Upper lobe of right lung (tissue), 1 donor: ENCODE measurements at regions not wholly inside any gene's neighbourhood (a gene's known extent, or its start where the extent isn't known, plus 50 kb on each side); places are given as distances from the start of the nearest gene placed in this dataset.

Source experiments
- ATAC-seq: fragments of 200-7000 bp; cut with Tn5 transposase; one replicate; pipeline ENCODE4 v1.9.1; 2020; ENCODE audit warnings: mild to moderate bottlenecking, moderate library complexity
- DNase-seq: peaks from one replicate; pipeline ENCODE4 v3.0.0-alpha.2; 2020
- H3K27ac ChIP-seq: fragments of 200-600 bp; one replicate; pipeline ENCODE4 v1.8.0; 2022
- H3K27me3 ChIP-seq: fragments of 200-600 bp; one replicate; pipeline ENCODE4 v1.8.0; 2022; ENCODE audit warnings: mild to moderate bottlenecking
- H3K36me3 ChIP-seq: fragments of 200-600 bp; one replicate; pipeline ENCODE4 v1.8.0; 2022
- H3K4me1 ChIP-seq: fragments of 200-600 bp; one replicate; pipeline ENCODE4 v1.8.0; 2022
- H3K4me3 ChIP-seq: fragments of 200-600 bp; one replicate; pipeline ENCODE4 v1.8.0; 2022; ENCODE audit warnings: mild to moderate bottlenecking
- H3K9me3 ChIP-seq: fragments of 200-600 bp; one replicate; pipeline ENCODE4 v1.8.0; 2022
- intact Hi-C: fragments of 100-400 bp; cut with DNase I; formaldehyde crosslinking; loops from one replicate; pipeline ENCODE4 v1.11.0; 2022
- TF ChIP-seq, protein P1 (sequence below): fragments of 200-600 bp; IDR thresholded peaks from one replicate; pipeline ENCODE4 v1.8.0; 2022; ENCODE audit warnings: antibody characterized with exemption
- donor health status: DM: no; HTN: yes; CAD: no; lungs with severe emphysema.

DNA sequence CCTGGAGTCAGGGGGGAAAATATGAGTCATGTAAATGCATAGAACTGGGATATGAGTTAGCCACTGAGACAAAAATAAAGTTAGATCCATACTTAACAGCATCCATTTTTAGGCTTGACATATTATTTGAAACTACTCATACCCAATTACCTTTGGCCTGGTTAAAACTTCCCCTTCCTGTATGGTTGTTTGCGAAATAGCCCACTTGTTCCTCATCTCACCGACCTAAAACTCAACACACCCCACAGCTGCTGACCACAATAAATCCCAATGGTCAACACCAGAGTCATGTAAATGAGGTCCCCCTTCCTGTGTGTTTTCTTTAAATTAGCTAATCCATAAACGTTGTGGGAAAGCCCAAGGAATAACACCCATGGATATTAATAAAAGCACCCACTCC lies 55.2 kb upstream of the TMEM215 start:
- Histone ChIP-seq H3K36me3 (no peaks in the 10 kb centered on the region), H3K4me3 (no peak overlapping the region), H3K4me1 (no peaks in the 10 kb centered on the region), H3K27ac (no peak overlapping the region), H3K9me3 (no peaks in the 10 kb centered on the region), H3K27me3 (no peaks in the 10 kb centered on the region)
- TF ChIP-seq, protein P1, sequence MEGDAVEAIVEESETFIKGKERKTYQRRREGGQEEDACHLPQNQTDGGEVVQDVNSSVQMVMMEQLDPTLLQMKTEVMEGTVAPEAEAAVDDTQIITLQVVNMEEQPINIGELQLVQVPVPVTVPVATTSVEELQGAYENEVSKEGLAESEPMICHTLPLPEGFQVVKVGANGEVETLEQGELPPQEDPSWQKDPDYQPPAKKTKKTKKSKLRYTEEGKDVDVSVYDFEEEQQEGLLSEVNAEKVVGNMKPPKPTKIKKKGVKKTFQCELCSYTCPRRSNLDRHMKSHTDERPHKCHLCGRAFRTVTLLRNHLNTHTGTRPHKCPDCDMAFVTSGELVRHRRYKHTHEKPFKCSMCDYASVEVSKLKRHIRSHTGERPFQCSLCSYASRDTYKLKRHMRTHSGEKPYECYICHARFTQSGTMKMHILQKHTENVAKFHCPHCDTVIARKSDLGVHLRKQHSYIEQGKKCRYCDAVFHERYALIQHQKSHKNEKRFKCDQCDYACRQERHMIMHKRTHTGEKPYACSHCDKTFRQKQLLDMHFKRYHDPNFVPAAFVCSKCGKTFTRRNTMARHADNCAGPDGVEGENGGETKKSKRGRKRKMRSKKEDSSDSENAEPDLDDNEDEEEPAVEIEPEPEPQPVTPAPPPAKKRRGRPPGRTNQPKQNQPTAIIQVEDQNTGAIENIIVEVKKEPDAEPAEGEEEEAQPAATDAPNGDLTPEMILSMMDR = no peak
- DNase-seq (no peak), ATAC-seq (peak; percentile 83)
- intact Hi-C loops = no loop called here
